ENCODE measurements at regions not wholly inside any gene's neighbourhood (a gene's known extent, or its start where the extent isn't known, plus 50 kb on each side); places are given as distances from the start of the nearest gene placed in this dataset.

- TF ChIP-seq, protein P1, sequence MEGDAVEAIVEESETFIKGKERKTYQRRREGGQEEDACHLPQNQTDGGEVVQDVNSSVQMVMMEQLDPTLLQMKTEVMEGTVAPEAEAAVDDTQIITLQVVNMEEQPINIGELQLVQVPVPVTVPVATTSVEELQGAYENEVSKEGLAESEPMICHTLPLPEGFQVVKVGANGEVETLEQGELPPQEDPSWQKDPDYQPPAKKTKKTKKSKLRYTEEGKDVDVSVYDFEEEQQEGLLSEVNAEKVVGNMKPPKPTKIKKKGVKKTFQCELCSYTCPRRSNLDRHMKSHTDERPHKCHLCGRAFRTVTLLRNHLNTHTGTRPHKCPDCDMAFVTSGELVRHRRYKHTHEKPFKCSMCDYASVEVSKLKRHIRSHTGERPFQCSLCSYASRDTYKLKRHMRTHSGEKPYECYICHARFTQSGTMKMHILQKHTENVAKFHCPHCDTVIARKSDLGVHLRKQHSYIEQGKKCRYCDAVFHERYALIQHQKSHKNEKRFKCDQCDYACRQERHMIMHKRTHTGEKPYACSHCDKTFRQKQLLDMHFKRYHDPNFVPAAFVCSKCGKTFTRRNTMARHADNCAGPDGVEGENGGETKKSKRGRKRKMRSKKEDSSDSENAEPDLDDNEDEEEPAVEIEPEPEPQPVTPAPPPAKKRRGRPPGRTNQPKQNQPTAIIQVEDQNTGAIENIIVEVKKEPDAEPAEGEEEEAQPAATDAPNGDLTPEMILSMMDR (IDR thresholded peaks at IDR 0.05; ENCODE audit: low read depth, low read length): no peak
- no peak for DNase-seq (ENCODE audit: low read depth in 2 of 2)
- H3K4me3 ChIP-seq (replicated peaks in 1 of 2; ENCODE audit: low read depth in 2 of 2, low read length in 2 of 2): no peak overlapping the region
These were observed 87.8 kb upstream of the NLRP1 start for GRCh38 chr17:5672141-5672540.

GRCh38 chr17:5672815-5673430 lies 88.6 kb upstream of the NLRP1 start:
- DNase-seq (ENCODE audit: low read depth in 2 of 2): no peak
- no peak overlapping the region for H3K4me3 ChIP-seq (replicated peaks in 1 of 2; ENCODE audit: low read depth in 2 of 2, low read length in 2 of 2)
- TF ChIP-seq, protein P1 (IDR thresholded peaks at IDR 0.05; ENCODE audit: low read depth, low read length): no peak

GRCh38 chr17:5675625-5676421 lies 91.5 kb upstream of the NLRP1 start:
- DNase-seq (ENCODE audit: low read depth in 2 of 2): no peak
- H3K4me3 ChIP-seq (replicated peaks in 1 of 2; ENCODE audit: low read depth in 2 of 2, low read length in 2 of 2): no peak overlapping the region
- TF ChIP-seq, protein P1 (IDR thresholded peaks at IDR 0.05; ENCODE audit: low read depth, low read length): no peak

DNA sequence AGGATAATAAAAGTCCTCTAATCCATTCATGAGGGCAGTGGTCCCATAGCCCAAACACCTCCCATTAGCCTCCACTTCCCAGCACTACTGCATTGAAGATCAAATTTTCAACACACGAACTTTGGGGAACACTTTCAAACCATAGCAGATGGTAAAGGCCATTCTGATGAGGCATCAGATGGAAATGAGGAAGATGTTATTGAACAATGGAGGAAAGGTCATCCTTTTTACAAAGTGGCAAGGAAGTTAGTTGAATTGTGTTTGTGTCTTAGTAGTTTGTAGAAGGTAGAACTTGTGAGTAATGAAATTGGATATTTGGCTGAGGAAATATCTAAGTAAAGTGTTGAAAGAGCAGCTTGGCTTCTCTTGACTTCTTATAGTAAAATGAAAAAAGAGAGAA lies 93.3 kb upstream of the NLRP1 start:
- DNase-seq (ENCODE audit: low read depth in 2 of 2): no peak
- no peak overlapping the region for H3K4me3 ChIP-seq (replicated peaks in 1 of 2; ENCODE audit: low read depth in 2 of 2, low read length in 2 of 2)
- TF ChIP-seq, protein P1 (IDR thresholded peaks at IDR 0.05; ENCODE audit: low read depth, low read length): no peak

GRCh38 chr17:5678171-5678570 lies 93.9 kb upstream of the NLRP1 start:
- no peak overlapping the region for H3K4me3 ChIP-seq (replicated peaks in 1 of 2; ENCODE audit: low read depth in 2 of 2, low read length in 2 of 2)
- TF ChIP-seq, protein P1 (IDR thresholded peaks at IDR 0.05; ENCODE audit: low read depth, low read length): no peak

GRCh38 chr17:5680766-5681165 lies 96.5 kb upstream of the NLRP1 start:
- H3K4me3 ChIP-seq (replicated peaks in 1 of 2; ENCODE audit: low read depth in 2 of 2, low read length in 2 of 2): no peak overlapping the region
- DNase-seq (ENCODE audit: low read depth in 2 of 2): no peak
- TF ChIP-seq, protein P1 (IDR thresholded peaks at IDR 0.05; ENCODE audit: low read depth, low read length): no peak

More at GRCh38 chr17:5678171-5678570, 93.9 kb upstream of the NLRP1 start:
- no peak for DNase-seq (ENCODE audit: low read depth in 2 of 2)
